GM18868 (cell line): ENCODE measurements at regions not wholly inside any gene's neighbourhood (a gene's known extent, or its start where the extent isn't known, plus 50 kb on each side); places are given as distances from the start of the nearest gene placed in this dataset.
"Not testable (repeated sequence)": the region's sequence is repeated elsewhere in the genome, so short reads cannot be mapped to it uniquely, and the experiment has no call there.

Experiments used
- ATAC-seq: cut with Tn5 transposase; IDR thresholded peaks from one replicate; pipeline ENCODE4 v1.9.1; 2021; ENCODE audit warnings: mild to moderate bottlenecking, moderate library complexity; ENCODE audit not compliant: unreplicated experiment

DNA sequence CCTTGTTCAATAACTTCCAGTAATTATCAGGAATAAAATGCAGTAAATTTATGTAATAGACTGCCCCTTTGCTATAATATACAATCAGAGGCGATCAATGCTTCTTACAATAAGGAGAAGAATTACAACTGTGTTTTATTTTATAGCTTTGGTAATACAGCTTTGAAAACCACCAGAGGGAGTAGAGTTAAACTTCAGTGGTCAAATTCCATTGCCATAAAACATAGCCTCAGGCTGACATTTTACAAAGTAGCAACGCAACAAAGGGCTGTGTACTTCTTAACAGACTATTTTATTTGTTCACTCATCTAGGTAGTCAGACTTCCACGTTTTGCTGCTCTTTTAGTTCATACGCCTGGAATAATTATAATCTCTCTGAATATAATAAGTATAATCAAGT lies 58.5 kb downstream of the TEX13C start:
- no peak for ATAC-seq

DNA sequence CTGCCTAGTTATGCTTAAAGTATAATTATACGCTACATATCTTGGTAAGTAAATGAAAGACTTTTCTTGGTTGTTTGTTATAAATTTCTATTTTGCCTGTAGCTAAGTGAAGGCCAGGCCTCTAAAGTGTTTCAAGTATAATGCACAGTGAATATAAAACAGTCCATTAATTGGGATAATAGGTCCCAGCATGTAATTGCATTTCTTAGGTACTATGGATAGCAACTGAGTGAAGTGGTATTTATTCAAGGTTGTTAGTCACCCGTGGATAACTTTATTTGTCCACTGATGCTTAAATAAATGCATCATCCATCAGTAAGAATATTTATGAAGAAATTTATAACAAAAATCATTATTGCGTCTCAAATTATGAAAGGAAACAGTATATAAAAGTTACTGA lies 59.1 kb downstream of the TEX13C start:
- ATAC-seq = no peak

DNA sequence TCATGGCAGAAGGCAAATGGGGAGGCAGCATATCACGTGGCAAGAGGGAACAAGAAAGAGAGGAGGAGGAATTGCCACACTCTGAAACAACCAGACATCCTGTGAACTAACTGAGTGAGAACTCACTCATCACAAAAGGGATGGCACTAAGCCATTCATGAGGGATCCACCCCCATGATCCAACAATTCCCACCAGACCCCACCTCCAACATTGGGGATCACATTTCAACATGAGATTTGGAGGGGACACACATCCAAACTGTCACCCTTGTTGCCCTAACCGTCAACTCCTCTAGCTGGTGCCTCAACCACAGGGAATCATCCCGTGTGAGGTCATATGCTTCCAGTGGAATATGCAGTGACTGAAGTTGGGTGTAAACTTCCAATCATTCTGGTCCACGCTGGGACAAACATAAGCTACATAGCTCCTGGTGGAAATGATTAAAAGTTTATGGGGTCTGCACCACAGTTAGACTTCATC lies 62.5 kb downstream of the TEX13C start:
- ATAC-seq = no peak

DNA sequence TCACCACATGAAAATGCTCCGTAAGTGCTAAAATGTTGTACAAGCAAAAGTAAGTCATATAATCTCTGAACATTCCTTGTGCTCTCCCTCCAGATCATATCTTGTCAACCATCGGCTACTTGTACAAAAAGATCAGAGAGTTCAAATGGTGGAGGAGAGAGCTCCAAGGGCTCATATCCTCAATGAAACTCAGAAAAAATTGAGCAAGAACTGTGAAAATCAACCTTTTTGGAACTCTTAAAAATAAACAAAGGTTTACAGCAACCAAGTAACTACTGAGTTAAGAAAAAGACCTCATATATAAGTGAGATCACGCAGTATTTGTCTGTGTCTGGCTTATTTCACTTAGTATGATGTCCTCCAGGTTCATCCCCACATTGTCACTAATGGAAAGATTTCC lies 63.2 kb downstream of the TEX13C start:
- no peak for ATAC-seq

DNA sequence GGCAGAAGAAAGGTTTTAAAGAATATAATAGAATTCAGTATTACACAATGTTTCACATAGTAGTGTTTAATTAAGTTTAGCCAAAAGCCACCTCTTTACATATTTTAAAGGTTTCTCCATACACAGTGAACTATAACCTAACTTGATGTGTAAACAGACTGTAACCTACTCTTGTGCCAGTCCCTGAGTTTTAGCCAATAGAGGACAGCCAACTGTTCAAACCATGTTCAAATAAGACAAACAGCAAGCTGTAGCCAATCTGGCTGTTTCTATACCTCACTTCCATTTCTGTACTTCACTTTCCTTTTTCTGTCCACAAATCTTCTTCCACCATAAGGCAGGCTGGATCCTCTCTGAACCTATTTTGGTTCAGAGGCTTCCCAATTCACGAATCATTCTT lies 65.2 kb downstream of the TEX13C start:
- ATAC-seq = no peak

DNA sequence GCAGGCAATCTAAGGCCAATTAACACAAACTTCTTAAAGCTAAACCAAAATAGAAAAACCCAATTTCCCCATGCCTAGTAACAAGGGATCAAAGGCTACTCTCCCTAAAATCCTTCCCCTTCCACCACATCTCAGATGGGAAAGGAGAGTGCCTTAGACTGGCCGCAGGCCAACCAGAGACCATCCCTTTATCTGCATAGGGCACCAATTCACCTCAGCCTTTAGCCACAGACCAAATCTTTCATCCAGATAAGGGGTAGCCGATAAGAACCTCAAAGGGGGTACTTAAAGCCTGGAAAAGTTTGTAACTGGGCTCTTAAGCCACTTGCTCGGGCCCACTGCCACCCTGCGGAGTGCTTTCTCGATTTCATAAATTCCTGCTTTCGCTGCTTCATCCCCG lies 68.3 kb downstream of the TEX13C start:
- no peak for ATAC-seq

DNA sequence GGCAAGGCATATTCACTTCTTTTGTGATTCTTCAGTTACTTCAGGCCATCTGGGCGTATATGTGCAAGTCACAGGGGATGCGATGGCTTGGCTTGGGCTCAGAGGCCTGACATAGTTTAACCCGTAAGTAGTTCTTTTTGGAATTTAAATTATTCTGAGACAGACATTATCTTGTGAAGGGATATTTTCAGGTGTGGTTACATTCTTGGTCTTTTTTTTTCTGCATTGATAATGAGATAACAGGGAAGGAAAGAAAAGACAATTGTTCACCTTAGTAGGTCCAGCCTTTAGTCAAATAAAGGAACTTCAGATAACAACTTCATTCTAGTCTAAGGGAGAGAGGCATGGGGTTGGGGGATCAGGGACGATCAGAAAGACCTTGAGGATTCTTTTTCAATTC lies 74.8 kb downstream of the TEX13C start:
- ATAC-seq = no peak

DNA sequence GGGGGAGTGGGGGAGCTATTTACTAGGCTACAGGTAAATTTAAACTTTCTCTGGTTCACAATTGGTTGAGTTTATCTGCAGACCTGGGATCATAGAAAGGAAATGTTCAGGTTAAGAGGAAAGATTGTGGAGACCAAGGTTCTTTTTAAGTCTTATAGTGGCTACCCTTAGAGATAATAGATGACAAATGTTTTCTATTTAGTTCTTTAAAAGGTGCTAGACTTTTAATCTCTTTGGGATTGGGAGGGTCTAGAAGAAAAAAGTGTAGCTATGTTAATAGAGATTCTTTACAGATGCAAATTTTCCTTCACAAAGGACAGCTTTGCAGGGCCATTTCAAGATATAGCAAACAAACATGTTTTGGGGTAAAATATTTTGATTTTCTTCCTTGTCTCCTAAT lies 76.0 kb downstream of the TEX13C start:
- ATAC-seq = no peak

DNA sequence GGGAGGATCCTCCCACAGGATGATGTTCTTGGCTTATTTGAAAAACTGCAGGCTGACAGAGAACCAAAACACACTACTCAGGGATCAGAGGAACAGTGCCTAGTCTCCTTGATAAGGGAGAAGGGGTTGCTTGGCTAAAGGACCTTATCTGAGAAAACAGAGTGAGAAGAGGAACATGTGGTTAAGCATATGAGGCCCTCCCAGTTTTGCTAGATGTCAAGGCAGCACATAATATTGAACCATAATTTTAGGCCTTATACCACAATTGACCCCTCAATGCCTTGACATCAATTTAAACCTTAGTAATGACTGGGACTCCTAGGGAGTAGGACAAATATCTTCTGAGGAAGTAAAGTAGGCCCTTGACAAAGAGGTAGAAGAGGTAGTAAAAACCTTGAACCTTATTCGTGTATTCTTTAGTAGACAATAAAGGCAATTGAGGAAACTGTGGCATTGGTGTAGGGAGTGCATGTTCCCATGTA lies 79.3 kb downstream of the TEX13C start:
- no peak for ATAC-seq

DNA sequence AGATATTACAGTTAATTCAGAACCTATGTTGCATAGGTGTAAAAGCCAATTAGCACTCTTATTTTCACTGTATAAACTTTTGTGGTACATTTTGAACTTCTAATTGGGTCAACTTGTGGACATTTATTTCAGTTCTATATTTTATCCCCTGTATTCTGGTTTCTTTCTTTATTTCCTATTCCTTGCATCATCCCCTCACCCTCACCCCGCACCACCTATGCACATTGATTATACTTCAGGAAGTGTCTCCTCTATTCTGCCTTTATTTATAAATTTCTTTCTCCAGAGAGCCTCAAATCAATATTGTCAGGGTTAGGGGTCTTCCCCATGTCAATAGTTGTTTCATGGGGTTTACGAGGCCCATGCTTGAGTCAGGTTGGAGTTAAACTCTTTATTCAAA lies 83.1 kb downstream of the TEX13C start:
- no peak for ATAC-seq

DNA sequence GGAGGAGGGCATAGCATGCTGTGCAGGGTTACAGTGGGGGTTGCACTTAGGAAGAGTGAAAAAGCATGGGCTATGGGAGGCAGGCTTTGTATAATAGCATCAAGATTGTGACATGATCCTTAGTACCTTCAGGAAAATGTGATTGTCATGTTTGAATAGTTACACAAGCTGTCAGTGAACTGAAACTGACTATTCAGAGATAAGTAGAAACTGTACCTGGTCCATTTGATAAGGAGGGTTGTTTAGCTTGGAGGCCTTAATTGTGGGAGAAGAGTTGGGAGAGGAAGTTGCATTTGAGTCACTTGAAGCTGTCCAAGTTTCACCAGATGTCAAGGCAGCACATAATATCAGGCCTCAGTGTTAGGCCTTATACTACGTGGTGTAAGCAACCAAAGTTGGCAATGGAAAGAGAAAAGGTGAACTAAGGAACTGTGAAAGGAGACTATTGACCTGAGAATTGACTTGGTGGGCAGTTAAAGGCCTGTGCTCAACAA lies 85.0 kb downstream of the TEX13C start:
- ATAC-seq = no peak

DNA sequence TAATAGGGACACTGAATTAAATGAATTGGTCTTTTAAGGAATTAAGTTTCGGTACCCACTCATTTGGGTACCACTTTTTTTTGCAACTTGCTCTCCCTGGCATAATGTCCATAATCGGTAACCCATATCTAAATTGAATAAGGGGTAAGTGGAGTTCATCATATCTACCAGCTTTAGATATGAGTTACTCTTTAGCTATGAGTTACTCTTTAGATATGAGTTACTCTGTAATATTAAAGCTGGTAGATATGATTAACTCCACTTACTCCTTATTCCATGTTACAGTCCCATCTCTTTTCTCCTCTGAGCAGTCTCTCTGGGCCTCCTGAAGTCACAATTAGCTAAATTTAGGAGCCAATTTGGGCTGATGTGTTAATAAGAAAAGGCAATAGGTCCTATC lies 85.7 kb downstream of the TEX13C start:
- no peak for ATAC-seq

DNA sequence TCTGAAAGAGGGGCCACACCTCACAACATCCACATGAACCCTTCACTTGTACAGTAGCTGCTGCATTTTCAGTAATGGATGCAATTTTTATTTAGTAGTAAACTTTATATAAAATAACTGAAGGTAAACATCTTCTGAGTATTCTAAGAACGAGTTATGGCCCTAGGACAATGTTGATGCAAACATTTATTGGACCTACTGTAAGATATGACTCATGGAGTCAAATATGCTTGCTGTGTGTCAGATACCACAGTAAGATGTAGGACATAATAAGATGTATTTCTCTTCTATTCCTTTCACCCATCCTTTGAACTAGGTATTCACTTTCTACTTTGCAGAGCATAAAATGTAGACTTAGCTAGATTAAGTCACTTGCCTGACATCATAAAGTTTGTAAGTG lies 87.6 kb downstream of the TEX13C start:
- ATAC-seq = no peak

DNA sequence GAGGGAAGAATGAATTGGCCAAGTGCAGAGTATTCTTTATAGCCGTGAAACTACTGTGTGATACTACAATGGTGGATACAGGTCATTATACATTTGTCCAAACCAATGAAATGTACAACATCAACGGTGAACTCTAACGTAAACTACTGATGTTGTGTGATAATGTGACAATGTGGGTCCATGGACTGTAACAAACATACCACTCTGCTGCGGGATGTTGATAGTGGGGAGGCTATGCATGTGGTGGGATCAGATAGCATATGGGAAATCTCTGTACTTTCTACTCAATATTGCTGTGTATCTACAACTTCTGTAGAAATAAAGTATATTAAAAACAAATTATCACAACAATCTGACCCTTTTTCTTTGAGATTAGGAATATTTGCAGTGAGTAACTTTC lies 101.1 kb downstream of the TEX13C start:
- no peak for ATAC-seq

DNA sequence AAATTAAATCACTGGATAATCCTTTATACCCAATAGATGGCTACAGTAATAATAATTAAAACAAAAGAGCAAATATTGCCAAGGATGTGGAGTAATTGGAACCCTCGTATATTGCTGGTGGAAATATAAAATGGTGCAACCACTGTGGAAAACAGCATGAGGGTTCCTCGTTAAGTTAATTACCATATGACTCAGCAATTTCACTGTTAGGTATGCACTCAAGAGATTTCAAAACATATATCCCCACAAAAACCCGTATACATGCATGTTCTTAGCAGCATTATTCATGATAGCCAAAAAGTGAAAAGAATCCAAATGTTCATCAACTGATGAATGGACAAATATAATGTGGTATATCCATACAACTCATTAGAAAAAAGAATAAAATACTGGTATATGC lies 103.3 kb downstream of the TEX13C start:
- no peak for ATAC-seq

DNA sequence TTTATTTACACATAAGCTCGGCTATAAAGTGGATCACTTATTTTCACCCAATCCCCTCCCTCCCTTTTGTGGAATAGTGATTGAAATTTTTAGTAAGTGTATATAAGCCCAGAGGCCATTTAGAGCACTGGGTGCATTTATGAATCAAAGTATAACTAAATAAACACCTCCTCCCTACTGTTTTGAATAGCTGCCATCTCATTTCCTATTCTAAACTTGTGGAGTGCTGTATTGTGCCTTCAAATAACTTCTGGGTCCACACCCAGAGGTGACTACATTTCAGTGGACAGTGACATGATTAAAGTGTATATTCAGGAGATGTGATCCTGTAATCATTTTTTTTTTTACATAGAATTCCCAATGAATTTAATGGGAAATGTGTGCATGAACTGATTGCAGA lies 104.9 kb downstream of the TEX13C start:
- no peak for ATAC-seq

DNA sequence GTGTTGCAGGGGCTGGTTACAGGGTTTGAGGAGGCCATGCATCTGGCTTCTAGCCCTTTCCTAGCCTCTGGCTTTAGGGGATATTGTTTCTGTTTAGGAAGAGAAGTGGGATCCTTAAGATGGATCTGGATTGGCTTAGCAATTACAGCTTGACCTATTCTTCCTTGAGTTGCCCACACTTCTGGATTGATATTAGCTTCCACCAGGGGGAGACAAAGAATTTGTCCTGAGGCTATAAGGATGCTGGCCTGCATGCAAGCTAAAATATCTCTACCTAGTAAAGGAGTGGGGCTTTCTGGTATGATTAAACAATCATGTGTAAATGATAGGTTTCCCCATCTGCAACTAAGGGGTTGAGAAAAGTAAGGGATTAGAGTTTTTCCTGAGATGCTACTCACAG lies 117.2 kb downstream of the TEX13C start:
- ATAC-seq = peak; percentile 67

DNA sequence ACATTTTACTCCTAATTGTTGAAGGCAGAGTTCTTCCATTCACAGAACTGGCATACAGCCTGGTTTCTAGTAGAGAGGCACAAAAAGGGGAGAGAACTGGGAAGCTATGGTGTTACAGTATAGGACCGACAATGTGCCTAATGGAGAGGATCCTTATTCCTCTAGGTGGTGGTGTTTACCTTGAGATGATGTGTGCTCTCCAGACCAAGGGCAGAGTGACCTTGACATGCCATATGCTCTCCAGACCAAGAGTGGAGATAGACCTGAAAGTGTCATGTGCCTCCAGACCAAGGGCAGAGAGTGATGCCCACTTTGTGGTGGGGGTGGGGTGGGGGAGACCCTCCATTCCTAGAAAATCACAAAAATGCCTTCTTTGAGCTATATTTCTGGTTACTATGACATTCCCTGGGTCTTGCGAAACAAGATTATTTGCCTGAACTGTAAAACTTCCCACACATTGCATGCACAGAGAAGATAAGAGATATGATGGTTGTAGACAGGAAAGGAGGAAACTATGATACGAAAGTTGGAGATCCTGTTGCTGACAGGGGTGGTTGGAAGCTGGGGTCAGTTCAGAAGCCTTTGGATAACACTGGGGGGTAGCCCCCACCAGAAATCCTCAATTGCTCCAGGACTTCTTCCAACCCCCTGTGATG lies 119.7 kb downstream of the TEX13C start:
- no peak for ATAC-seq

DNA sequence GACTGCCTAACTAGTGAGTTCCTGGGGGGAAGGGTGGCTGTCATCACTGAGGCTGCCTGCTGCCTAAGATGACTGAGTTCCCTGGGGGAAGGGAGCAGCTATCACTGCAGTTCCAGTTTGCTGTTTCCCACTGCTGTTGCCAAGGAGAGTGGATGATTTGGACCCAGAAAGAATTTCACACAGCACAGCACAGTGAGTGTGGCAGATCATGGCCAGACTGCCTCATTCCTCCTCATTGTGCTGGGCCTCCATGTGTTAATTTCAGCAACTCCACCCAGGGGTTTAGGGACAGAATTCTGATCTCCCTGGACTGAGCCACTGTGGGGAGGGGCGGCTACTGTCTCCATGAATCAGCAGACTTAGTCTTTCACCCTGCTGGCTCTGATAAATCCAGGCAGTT lies 125.0 kb downstream of the TEX13C start:
- no peak for ATAC-seq

DNA sequence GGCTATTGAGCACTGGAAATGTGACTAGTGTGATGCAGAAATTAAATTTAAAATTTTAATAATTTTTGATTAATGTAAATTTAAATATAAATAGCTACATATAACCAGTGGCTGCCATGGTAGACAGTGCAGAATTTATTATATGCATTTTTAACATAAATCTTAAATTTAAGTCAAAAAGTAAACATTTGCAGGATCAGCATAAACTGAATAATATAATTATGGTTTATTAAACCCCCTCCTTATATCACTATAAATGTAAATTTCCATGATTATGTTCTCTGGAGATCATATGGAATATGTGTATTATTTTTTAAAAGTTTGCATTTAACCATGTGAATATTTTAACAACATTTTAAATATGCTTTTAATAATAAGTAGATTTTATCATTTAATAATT lies 155.8 kb downstream of the TEX13C start:
- ATAC-seq = no peak

DNA sequence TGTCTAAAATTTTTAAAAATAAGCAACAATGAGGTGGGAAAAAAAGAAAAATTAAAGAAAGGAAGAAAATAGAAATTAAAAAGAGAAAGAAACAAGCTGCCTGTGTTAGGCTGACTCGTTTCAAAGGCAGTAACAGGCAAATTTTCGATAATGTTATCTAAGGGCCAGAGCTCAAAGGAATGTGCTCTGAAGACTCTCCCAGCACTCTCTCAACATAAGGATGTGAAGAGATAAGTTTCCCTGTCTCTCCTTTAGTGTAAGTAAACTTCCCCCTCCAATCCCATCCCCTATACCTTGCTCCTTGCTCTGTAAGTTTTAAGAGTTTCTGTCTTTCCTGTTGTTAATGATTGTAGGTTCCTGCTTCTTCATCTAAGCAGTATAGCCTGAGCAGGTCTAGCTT lies 172.8 kb downstream of the TEX13C start:
- ATAC-seq = no peak

DNA sequence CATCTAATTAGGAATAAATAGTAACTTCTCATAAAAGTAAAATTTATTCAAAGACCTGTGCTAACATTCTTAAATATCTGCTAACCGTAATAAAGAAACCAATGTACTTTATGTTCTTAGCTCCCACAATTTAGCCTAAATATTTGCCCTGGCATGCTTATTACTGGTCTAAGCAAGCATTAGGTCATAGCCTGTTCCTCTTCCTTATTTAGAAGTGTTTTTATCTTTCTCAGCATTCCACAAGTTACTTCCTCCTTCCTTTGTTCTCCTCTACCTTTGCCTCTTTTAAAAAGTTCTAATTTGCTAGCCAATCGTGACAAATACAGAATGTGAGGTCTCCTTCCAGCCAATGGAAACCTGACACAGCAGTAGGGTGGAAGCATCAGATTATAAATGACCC lies 173.3 kb downstream of the TEX13C start:
- not testable (repeated sequence) for ATAC-seq

DNA sequence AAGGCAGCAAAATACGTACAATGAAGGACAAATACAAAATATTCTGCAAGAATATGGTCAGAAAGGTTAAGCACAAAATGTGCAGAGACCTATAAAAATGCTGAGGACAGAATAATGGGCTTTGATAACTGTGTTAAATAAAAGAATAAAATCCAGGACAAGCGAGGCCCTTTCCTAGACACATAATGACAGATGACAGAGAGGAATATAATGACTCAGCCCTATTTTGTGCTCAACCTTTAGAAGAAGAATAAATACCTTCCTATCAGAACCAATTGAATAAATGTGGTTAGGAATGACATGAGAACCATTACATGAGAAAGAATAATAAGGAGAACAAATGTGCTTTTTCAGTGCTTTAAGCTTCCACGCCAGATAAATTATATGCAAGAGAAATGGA lies 178.0 kb downstream of the TEX13C start:
- no peak for ATAC-seq
